ENCODE measurements at regions not wholly inside any gene's neighbourhood (a gene's known extent, or its start where the extent isn't known, plus 50 kb on each side); places are given as distances from the start of the nearest gene placed in this dataset.
"Not testable (repeated sequence)": the region's sequence is repeated elsewhere in the genome, so short reads cannot be mapped to it uniquely, and the experiment has no call there.

DNA sequence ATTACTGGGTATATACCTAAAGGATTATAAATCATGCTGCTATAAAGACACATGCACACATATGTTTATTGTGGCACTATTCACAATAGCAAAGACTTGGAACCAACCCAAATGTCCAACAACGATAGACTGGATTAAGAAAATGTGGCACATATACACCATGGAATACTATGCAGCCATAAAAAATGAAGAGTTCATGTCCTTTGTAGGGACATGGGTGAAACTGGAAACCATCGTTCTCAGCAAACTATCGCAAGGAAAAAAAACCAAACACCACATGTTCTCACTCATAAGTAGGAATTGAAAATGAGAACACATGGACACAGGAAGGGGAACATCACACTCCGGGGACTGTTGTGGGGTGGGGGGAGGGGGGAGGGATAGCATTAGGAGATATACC, 125.3 kb upstream of the PJA2 start:
- BruUV-seq (replicated peaks); H3K4me3 Mint-ChIP-seq (ENCODE audit: unreplicated experiment); H3K9me3 Mint-ChIP-seq (ENCODE audit: unreplicated experiment); DNase-seq (ENCODE audit: unreplicated experiment); POLR2A ChIA-PET; intact Hi-C loops (cut with micrococcal nuclease); H3K36me3 Mint-ChIP-seq (ENCODE audit: insufficient read depth, unreplicated experiment); H3K27ac Mint-ChIP-seq (ENCODE audit: low read depth, unreplicated experiment): not testable (repeated sequence)
- CTCF ChIA-PET: interaction anchor here (0.7 kb wide), 1 partner anchor 871 kb away, joined by 3 read pairs; no protein-coding TSS in a partner anchor
- peaks cover 19% of the 10 kb centered on the region for H3K27me3 Mint-ChIP-seq (ENCODE audit: insufficient read depth, unreplicated experiment)
- H3K4me1 Mint-ChIP-seq (ENCODE audit: insufficient read depth, unreplicated experiment): peaks cover 16% of the 10 kb centered on the region

GRCh38 chr5:109533751-109534272, 124.0 kb upstream of the PJA2 start:
- no TSS peak for BruUV-seq (replicated peaks)
- CTCF ChIA-PET: interaction anchor here (0.5 to 1.5 kb wide), 4 partner anchors 14 to 64 kb away, joined by 3 to 4 read pairs (median 3); no protein-coding TSS in a partner anchor

GRCh38 chr5:109532773-109533364, 123.1 kb upstream of the PJA2 start:
- H3K4me1 Mint-ChIP-seq (ENCODE audit: insufficient read depth, unreplicated experiment): peaks cover 16% of the 10 kb centered on the region
- intact Hi-C loops (cut with micrococcal nuclease): no loop called here
- peaks cover 19% of the 10 kb centered on the region for H3K27me3 Mint-ChIP-seq (ENCODE audit: insufficient read depth, unreplicated experiment)
- ChIA-PET POLR2A (interaction anchor here (0.8 kb wide), 1 partner anchor 123 kb away, joined by 3 read pairs; the partner anchor contains the start of gene PJA2), CTCF (interaction anchor here (0.6 to 1.5 kb wide), 4 partner anchors 14 to 468 kb away, joined by 3 read pairs; no protein-coding TSS in a partner anchor)
- TF ChIP-seq CTCF (IDR thresholded peaks at IDR 0.05; ENCODE audit: unreplicated experiment): no peak
- no peak for DNase-seq (ENCODE audit: unreplicated experiment)
- no peak overlapping the region for H3K4me3 Mint-ChIP-seq (ENCODE audit: unreplicated experiment)
- H3K9me3 Mint-ChIP-seq (ENCODE audit: unreplicated experiment): no peaks in the 10 kb centered on the region
- no peaks in the 10 kb centered on the region for H3K36me3 Mint-ChIP-seq (ENCODE audit: insufficient read depth, unreplicated experiment)
- no TSS peak for BruUV-seq (replicated peaks)
- H3K27ac Mint-ChIP-seq (ENCODE audit: low read depth, unreplicated experiment): no peak overlapping the region

More at GRCh38 chr5:109533751-109534272, 124.0 kb upstream of the PJA2 start:
- peak; percentile 0 for DNase-seq (ENCODE audit: unreplicated experiment)
- H3K27me3 Mint-ChIP-seq (ENCODE audit: insufficient read depth, unreplicated experiment): peaks cover 19% of the 10 kb centered on the region
- no peak overlapping the region for H3K4me3 Mint-ChIP-seq (ENCODE audit: unreplicated experiment)
- H3K36me3 Mint-ChIP-seq (ENCODE audit: insufficient read depth, unreplicated experiment): no peaks in the 10 kb centered on the region
- no peak for TF ChIP-seq CTCF (IDR thresholded peaks at IDR 0.05; ENCODE audit: unreplicated experiment)
- H3K27ac Mint-ChIP-seq (ENCODE audit: low read depth, unreplicated experiment): peak overlapping the region; percentile 62
- intact Hi-C loops (cut with micrococcal nuclease): no loop called here
- H3K9me3 Mint-ChIP-seq (ENCODE audit: unreplicated experiment): no peaks in the 10 kb centered on the region
- POLR2A ChIA-PET: interaction anchor here (0.6 kb wide), 2 partner anchors 22 to 47 kb away, joined by 4 read pairs; no protein-coding TSS in a partner anchor
- H3K4me1 Mint-ChIP-seq (ENCODE audit: insufficient read depth, unreplicated experiment): peaks cover 16% of the 10 kb centered on the region

GRCh38 chr5:109531262-109531661, 121.5 kb upstream of the PJA2 start:
- Mint-ChIP-seq H3K4me1 (ENCODE audit: insufficient read depth, unreplicated experiment) (peaks cover 16% of the 10 kb centered on the region), H3K27me3 (ENCODE audit: insufficient read depth, unreplicated experiment) (peaks cover 8% of the 10 kb centered on the region), H3K27ac (ENCODE audit: low read depth, unreplicated experiment) (no peak overlapping the region), H3K36me3 (ENCODE audit: insufficient read depth, unreplicated experiment) (no peaks in the 10 kb centered on the region), H3K4me3 (ENCODE audit: unreplicated experiment) (no peak overlapping the region), H3K9me3 (ENCODE audit: unreplicated experiment) (no peaks in the 10 kb centered on the region)
- CTCF ChIA-PET: interaction anchor here (0.7 kb wide), 1 partner anchor 10 kb away, joined by 4 read pairs; no protein-coding TSS in a partner anchor
- intact Hi-C loops (cut with micrococcal nuclease): no loop called here
- TF ChIP-seq CTCF (IDR thresholded peaks at IDR 0.05; ENCODE audit: unreplicated experiment): no peak
- no TSS peak for BruUV-seq (replicated peaks)
- POLR2A ChIA-PET: no interaction called here
- no peak for DNase-seq (ENCODE audit: unreplicated experiment)
